ENCODE measurements at regions not wholly inside any gene's neighbourhood (a gene's known extent, or its start where the extent isn't known, plus 50 kb on each side); places are given as distances from the start of the nearest gene placed in this dataset.

DNA sequence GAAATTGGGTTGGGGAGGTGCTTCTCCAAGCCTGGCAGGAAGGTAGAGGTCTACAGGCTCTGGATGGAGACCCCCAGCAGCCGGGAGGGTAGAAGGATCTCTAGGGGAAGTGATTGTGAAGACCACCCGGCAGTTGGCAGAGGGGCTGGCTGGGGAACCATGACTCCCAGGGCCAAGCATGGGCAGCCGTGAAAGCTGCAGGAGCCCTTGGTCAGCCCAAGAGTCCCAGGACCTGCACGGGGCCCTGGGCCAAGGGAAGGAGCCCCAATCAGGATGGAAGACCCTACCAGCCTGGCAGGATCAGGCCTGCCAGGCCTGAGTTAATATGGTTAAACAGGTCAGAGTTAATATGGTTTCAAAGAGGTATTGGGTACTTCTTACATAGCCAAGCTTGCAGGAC, 126.3 kb upstream of the NANOS1 start:
- Histone ChIP-seq H3K4me3 (ENCODE audit: low read length in 2 of 2) (no peak overlapping the region), H3K36me3 (ENCODE audit: control insufficient read depth in 2 of 2, insufficient read depth in 2 of 2, low read length in 2 of 2) (no peaks in the 10 kb centered on the region), H3K9ac (ENCODE audit: low read depth in 1 of 2, low read length in 2 of 2) (no peak overlapping the region), H3K9me3 (ENCODE audit: control insufficient read depth in 2 of 2, low read length in 2 of 2) (no peaks in the 10 kb centered on the region), H3K27me3 (ENCODE audit: control insufficient read depth in 2 of 2, insufficient read depth in 2 of 2, low read length in 2 of 2) (no peaks in the 10 kb centered on the region), H3K27ac (ENCODE audit: low read depth in 2 of 2, low read length in 2 of 2) (no peak overlapping the region), H3K4me1 (ENCODE audit: control insufficient read depth in 2 of 2, insufficient read depth in 2 of 2, low read length in 2 of 2) (no peaks in the 10 kb centered on the region)

DNA sequence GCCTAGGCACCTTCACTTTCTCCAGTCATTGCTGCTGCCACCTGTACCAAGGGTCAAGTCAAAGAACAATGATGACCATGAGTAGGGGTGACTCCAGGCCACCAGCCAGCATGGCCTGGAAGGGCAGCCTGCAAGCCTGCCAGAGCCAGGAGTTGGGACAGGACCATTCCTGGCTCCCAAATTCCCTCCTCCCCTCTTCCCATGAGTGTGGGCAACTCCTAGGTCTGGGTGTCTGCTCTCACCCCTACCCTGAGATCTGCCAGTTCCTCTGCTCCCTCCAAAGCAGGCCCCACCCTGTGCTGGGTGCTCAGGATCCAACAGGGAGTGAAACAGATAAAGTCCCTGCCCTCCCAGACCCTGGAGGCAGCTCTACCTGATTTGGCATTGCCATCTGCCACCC, 125.8 kb upstream of the NANOS1 start:
- no peaks in the 10 kb centered on the region for H3K36me3 ChIP-seq (ENCODE audit: control insufficient read depth in 2 of 2, insufficient read depth in 2 of 2, low read length in 2 of 2)
- no peak overlapping the region for H3K9ac ChIP-seq (ENCODE audit: low read depth in 1 of 2, low read length in 2 of 2)
- H3K4me1 ChIP-seq (ENCODE audit: control insufficient read depth in 2 of 2, insufficient read depth in 2 of 2, low read length in 2 of 2) = no peaks in the 10 kb centered on the region
- H3K27me3 ChIP-seq (ENCODE audit: control insufficient read depth in 2 of 2, insufficient read depth in 2 of 2, low read length in 2 of 2) = no peaks in the 10 kb centered on the region
- H3K27ac ChIP-seq (ENCODE audit: low read depth in 2 of 2, low read length in 2 of 2) = no peak overlapping the region
- H3K9me3 ChIP-seq (ENCODE audit: control insufficient read depth in 2 of 2, low read length in 2 of 2) = no peaks in the 10 kb centered on the region
- no peak overlapping the region for H3K4me3 ChIP-seq (ENCODE audit: low read length in 2 of 2)

DNA sequence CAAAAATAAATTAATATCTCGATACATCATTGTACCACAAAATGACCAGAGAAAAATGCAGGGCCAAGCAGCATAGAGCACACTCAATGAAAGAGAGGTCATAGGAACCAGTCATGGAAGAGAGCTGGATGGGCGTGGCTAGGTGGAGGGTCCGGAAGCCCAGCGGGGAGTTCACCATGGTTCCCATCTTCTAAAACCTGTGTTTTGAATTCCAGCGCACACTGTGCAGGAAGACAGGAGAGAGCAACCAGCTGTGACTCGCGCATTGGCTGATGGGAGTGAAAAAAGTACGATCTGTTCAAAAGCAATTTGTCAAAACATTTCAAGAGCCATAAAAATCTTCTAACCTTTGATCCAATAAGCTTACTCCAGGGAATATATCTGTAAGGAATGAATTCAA, 125.2 kb upstream of the NANOS1 start:
- Histone ChIP-seq H3K4me3 (ENCODE audit: low read length in 2 of 2) (no peak overlapping the region), H3K36me3 (ENCODE audit: control insufficient read depth in 2 of 2, insufficient read depth in 2 of 2, low read length in 2 of 2) (no peaks in the 10 kb centered on the region), H3K9ac (ENCODE audit: low read depth in 1 of 2, low read length in 2 of 2) (no peak overlapping the region), H3K27me3 (ENCODE audit: control insufficient read depth in 2 of 2, insufficient read depth in 2 of 2, low read length in 2 of 2) (no peaks in the 10 kb centered on the region), H3K27ac (ENCODE audit: low read depth in 2 of 2, low read length in 2 of 2) (no peak overlapping the region), H3K4me1 (ENCODE audit: control insufficient read depth in 2 of 2, insufficient read depth in 2 of 2, low read length in 2 of 2) (no peaks in the 10 kb centered on the region), H3K9me3 (ENCODE audit: control insufficient read depth in 2 of 2, low read length in 2 of 2) (no peaks in the 10 kb centered on the region)

DNA sequence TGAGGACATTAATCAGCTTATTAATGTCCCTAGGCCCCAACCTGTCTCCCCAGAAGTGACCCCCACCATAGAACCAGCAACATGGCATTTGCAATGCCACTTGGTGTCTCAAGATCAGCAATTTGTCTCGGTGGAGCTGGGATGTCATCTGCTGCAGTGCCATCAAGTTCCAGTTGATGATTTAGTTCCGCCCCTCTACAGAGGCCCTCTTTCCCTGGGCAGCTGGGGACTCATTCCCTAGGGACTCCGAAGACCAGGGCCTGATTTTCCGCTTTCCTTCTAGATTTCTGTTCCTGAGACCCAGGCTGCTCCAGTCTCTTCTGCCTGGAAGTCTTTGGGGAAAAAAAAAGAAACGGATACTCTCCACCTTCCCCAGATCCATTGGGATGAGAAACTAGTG, 122.5 kb upstream of the NANOS1 start:
- no peak overlapping the region for H3K9ac ChIP-seq (ENCODE audit: low read depth in 1 of 2, low read length in 2 of 2)
- H3K9me3 ChIP-seq (ENCODE audit: control insufficient read depth in 2 of 2, low read length in 2 of 2) = no peaks in the 10 kb centered on the region
- no peak overlapping the region for H3K27ac ChIP-seq (ENCODE audit: low read depth in 2 of 2, low read length in 2 of 2)
- H3K4me1 ChIP-seq (ENCODE audit: control insufficient read depth in 2 of 2, insufficient read depth in 2 of 2, low read length in 2 of 2) = no peaks in the 10 kb centered on the region
- H3K4me3 ChIP-seq (ENCODE audit: low read length in 2 of 2) = no peak overlapping the region
- H3K27me3 ChIP-seq (ENCODE audit: control insufficient read depth in 2 of 2, insufficient read depth in 2 of 2, low read length in 2 of 2) = no peaks in the 10 kb centered on the region
- no peaks in the 10 kb centered on the region for H3K36me3 ChIP-seq (ENCODE audit: control insufficient read depth in 2 of 2, insufficient read depth in 2 of 2, low read length in 2 of 2)

DNA sequence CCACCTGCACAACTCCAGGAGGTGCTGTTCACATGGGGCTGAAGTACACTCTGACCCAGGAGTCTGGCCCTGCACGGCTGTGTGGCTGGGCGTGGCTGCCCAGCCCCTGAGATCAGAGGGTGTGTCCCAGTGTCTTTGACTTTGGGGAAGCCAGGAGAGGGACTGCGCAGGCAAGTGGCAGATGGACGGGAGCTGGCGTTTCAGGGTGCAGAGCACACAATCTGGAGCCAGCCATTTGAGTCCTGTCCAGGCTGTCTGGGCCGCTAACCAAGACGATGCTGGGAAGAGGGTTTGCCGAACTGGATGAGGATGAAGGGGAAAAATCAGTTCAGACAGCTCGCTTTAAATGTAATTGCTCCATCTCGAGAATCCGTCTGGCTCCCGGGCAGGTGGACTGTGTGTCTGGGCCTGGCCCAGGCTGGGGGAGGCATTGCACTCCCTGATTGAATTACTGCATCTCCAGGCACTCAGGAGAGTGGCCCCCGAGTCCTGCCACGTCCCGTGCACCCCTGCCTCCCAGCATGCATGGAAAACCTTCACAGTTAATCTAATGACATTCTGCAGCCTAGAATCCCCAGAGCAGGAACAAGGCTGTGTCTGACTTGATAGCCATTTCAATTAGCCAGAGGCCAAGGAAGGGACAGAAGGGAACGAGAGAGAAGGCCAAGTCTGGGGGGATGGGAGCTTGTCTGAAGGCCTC, 120.8 kb upstream of the NANOS1 start:
- Histone ChIP-seq H3K27ac (ENCODE audit: low read depth in 2 of 2, low read length in 2 of 2) (no peak overlapping the region), H3K27me3 (ENCODE audit: control insufficient read depth in 2 of 2, insufficient read depth in 2 of 2, low read length in 2 of 2) (no peaks in the 10 kb centered on the region), H3K4me3 (ENCODE audit: low read length in 2 of 2) (no peak overlapping the region), H3K36me3 (ENCODE audit: control insufficient read depth in 2 of 2, insufficient read depth in 2 of 2, low read length in 2 of 2) (no peaks in the 10 kb centered on the region), H3K9me3 (ENCODE audit: control insufficient read depth in 2 of 2, low read length in 2 of 2) (no peaks in the 10 kb centered on the region), H3K9ac (ENCODE audit: low read depth in 1 of 2, low read length in 2 of 2) (no peak overlapping the region), H3K4me1 (ENCODE audit: control insufficient read depth in 2 of 2, insufficient read depth in 2 of 2, low read length in 2 of 2) (no peaks in the 10 kb centered on the region)

DNA sequence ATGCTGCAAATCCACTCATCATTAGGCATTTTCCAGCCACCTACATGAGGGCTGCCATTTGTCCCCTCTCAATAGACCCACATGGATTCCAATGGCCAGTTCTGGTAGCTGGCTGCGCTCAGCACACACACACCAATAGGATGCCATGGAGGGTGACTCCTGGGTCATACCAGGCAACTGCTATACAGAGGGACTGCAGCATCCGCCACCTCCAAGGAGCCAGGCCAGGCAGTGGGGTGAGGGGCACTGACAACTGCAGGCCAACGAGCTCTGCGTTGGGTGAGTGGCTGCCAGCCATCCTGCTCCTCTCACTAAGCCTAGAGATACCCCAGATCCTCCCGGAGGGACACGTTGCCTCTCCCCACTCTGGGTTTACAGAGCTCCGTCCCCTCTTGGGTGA, 118.8 kb upstream of the NANOS1 start:
- H3K9ac ChIP-seq (ENCODE audit: low read depth in 1 of 2, low read length in 2 of 2) = no peak overlapping the region
- H3K27me3 ChIP-seq (ENCODE audit: control insufficient read depth in 2 of 2, insufficient read depth in 2 of 2, low read length in 2 of 2) = peaks cover 0 to 2% of the 10 kb centered on the region in 2 donors
- H3K27ac ChIP-seq (ENCODE audit: low read depth in 2 of 2, low read length in 2 of 2) = no peak overlapping the region
- no peaks in the 10 kb centered on the region for H3K36me3 ChIP-seq (ENCODE audit: control insufficient read depth in 2 of 2, insufficient read depth in 2 of 2, low read length in 2 of 2)
- H3K4me3 ChIP-seq (ENCODE audit: low read length in 2 of 2) = no peak overlapping the region
- H3K4me1 ChIP-seq (ENCODE audit: control insufficient read depth in 2 of 2, insufficient read depth in 2 of 2, low read length in 2 of 2) = no peaks in the 10 kb centered on the region
- H3K9me3 ChIP-seq (ENCODE audit: control insufficient read depth in 2 of 2, low read length in 2 of 2) = no peaks in the 10 kb centered on the region

DNA sequence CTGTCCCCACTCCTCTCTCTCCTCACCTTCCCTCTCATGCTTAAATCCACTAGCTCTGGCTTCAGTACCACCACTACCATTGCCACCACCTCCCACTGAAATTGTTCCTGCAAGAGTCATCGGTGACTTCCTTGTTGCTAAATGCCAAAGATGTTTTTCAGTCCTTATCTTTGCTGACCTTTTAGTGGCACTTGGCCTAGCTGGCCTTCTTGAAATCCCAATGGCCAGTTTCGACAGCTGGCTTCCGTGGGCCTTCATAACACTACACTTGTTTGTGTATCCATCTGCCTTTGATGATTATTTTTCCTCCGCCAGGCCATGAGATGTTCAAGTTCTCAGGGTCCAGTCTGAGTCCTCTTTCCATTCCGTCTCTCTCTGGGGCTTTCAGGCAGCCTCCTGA, 118.2 kb upstream of the NANOS1 start:
- no peak overlapping the region for H3K4me3 ChIP-seq (ENCODE audit: low read length in 2 of 2)
- H3K36me3 ChIP-seq (ENCODE audit: control insufficient read depth in 2 of 2, insufficient read depth in 2 of 2, low read length in 2 of 2) = no peaks in the 10 kb centered on the region
- no peak overlapping the region for H3K9ac ChIP-seq (ENCODE audit: low read depth in 1 of 2, low read length in 2 of 2)
- H3K9me3 ChIP-seq (ENCODE audit: control insufficient read depth in 2 of 2, low read length in 2 of 2) = no peaks in the 10 kb centered on the region
- H3K27ac ChIP-seq (ENCODE audit: low read depth in 2 of 2, low read length in 2 of 2) = no peak overlapping the region
- H3K27me3 ChIP-seq (ENCODE audit: control insufficient read depth in 2 of 2, insufficient read depth in 2 of 2, low read length in 2 of 2) = peaks cover 0 to 2% of the 10 kb centered on the region in 2 donors
- no peaks in the 10 kb centered on the region for H3K4me1 ChIP-seq (ENCODE audit: control insufficient read depth in 2 of 2, insufficient read depth in 2 of 2, low read length in 2 of 2)

DNA sequence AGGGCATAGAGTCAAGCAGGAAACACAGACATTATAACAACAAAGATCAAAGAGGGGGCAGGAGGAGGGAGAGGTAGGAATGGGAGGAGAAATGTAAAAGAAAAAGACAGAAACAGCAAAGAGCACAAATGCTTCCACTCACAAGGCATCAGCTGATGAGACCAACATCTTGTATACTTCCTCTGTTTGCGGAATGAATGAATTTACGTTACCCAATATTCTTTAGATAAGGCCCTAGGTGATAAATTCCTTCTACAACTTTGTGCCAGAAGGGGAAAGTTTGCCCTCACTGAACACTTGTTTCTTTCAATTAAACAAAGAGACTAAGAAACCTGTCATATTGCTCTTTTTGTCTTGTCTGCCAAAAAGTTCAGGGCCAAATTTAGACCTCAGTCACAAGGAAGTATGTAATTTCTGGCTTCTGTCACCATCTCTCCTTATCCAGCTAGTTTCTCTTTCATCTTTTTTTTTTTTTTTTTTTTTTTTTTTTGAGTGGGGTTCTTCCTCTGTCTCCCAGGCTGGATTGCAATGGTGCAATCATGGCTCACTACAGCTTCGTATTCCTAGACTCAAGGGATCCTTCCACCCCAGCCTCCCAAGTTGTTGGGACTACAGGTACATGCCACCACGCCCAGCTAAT, 116.4 kb upstream of the NANOS1 start:
- Histone ChIP-seq H3K9me3 (ENCODE audit: control insufficient read depth in 2 of 2, low read length in 2 of 2) (no peaks in the 10 kb centered on the region), H3K4me3 (ENCODE audit: low read length in 2 of 2) (no peak overlapping the region), H3K27ac (ENCODE audit: low read depth in 2 of 2, low read length in 2 of 2) (no peak overlapping the region), H3K9ac (ENCODE audit: low read depth in 1 of 2, low read length in 2 of 2) (peak overlapping the region in 1 of 2 donors; percentile 14), H3K27me3 (ENCODE audit: control insufficient read depth in 2 of 2, insufficient read depth in 2 of 2, low read length in 2 of 2) (peaks cover 0 to 2% of the 10 kb centered on the region in 2 donors), H3K4me1 (ENCODE audit: control insufficient read depth in 2 of 2, insufficient read depth in 2 of 2, low read length in 2 of 2) (no peaks in the 10 kb centered on the region), H3K36me3 (ENCODE audit: control insufficient read depth in 2 of 2, insufficient read depth in 2 of 2, low read length in 2 of 2) (no peaks in the 10 kb centered on the region)

DNA sequence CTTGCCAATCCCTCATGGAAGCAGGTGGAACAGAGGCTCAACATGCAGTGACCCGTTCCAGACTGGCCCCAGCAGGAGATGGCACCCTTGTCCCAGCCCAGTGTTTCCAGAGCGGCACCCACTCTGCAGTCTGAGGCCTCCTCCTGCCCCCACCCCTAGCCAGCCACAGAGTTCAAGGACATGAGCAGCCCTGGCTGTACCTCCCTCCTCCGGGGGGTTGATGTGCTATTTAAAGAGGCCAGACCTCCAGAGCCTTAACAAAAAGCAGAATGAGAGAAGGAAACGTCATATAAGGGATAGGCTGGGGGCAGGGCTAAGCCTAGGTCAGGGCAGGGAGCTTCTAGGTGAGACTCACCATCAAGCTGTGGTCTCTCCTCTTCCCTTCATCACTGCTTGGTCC, 115.7 kb upstream of the NANOS1 start:
- H3K27me3 ChIP-seq (ENCODE audit: control insufficient read depth in 2 of 2, insufficient read depth in 2 of 2, low read length in 2 of 2) = peaks cover 0 to 2% of the 10 kb centered on the region in 2 donors
- H3K9me3 ChIP-seq (ENCODE audit: control insufficient read depth in 2 of 2, low read length in 2 of 2) = no peaks in the 10 kb centered on the region
- H3K4me3 ChIP-seq (ENCODE audit: low read length in 2 of 2) = no peak overlapping the region
- no peak overlapping the region for H3K9ac ChIP-seq (ENCODE audit: low read depth in 1 of 2, low read length in 2 of 2)
- no peaks in the 10 kb centered on the region for H3K4me1 ChIP-seq (ENCODE audit: control insufficient read depth in 2 of 2, insufficient read depth in 2 of 2, low read length in 2 of 2)
- H3K36me3 ChIP-seq (ENCODE audit: control insufficient read depth in 2 of 2, insufficient read depth in 2 of 2, low read length in 2 of 2) = no peaks in the 10 kb centered on the region
- H3K27ac ChIP-seq (ENCODE audit: low read depth in 2 of 2, low read length in 2 of 2) = no peak overlapping the region

DNA sequence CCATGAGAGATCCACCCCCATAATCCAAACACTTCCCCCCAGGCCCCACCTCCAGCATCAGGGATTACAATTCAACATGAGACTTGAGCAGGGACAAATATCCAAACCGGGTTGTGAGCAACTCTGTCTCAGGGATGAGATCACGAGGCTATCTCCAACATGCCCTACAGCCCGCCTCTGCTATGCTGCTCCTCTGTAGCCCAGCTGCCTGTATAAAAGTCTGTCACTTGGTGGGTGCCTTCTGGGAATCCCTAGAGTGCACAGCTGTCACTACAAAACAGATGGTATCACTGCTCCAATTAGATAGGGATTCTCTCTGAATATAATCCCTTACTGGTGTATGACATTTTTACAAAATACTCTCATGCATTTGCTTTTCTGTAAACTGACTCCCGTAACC, 114.9 kb upstream of the NANOS1 start:
- Histone ChIP-seq H3K9me3 (ENCODE audit: control insufficient read depth in 2 of 2, low read length in 2 of 2) (no peaks in the 10 kb centered on the region), H3K4me1 (ENCODE audit: control insufficient read depth in 2 of 2, insufficient read depth in 2 of 2, low read length in 2 of 2) (no peaks in the 10 kb centered on the region), H3K27me3 (ENCODE audit: control insufficient read depth in 2 of 2, insufficient read depth in 2 of 2, low read length in 2 of 2) (peaks cover 0 to 2% of the 10 kb centered on the region in 2 donors), H3K9ac (ENCODE audit: low read depth in 1 of 2, low read length in 2 of 2) (no peak overlapping the region), H3K36me3 (ENCODE audit: control insufficient read depth in 2 of 2, insufficient read depth in 2 of 2, low read length in 2 of 2) (no peaks in the 10 kb centered on the region), H3K4me3 (ENCODE audit: low read length in 2 of 2) (no peak overlapping the region), H3K27ac (ENCODE audit: low read depth in 2 of 2, low read length in 2 of 2) (no peak overlapping the region)

Measured in mucosa of rectum (tissue), 2 donors.